ENCODE measurements at regions not wholly inside any gene's neighbourhood (a gene's known extent, or its start where the extent isn't known, plus 50 kb on each side); places are given as distances from the start of the nearest gene placed in this dataset.
A peak's percentile ranks its signal among the peaks of the same experiment; 100 is the strongest.

DNA sequence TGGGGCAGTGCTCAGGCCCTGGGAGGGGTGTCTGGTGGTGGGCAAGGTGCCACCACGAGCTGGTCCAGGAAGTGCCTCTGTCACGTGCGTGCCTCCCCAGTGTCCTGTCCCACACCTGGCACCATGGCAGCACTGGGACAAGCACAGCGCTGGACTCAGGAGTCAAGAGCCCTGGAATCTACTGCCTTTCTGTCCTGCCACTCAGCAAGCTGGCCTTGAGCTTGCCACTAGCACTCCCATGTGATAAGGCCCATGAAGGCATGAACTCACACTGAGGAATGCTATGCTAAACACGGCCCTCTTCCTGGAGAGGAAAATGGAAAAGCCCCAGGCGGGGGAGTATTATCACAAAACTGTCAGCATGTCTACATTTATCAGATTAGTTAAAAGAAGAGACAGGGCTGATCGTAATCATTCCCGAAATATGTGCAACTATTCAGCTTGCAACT, 50.7 kb upstream of the SLC35C1 start:
- 65% methylated on average over 8 of the region's 8 CpGs for WGBS
- TF ChIP-seq SP1 (IDR thresholded peaks at IDR 0.05): no peak
- TF ChIP-seq YY1 (IDR thresholded peaks at IDR 0.05): no peak
- no peak for TF ChIP-seq RXRA (IDR thresholded peaks at IDR 0.05)
- no peak for TF ChIP-seq TAF1 (conservative IDR thresholded peaks at IDR 0.05)
- TF ChIP-seq HNF4A (conservative IDR thresholded peaks at IDR 0.05): no peak
- TF ChIP-seq RAD21 (IDR thresholded peaks at IDR 0.05): no peak
- no peak for TF ChIP-seq JUND (IDR thresholded peaks at IDR 0.05)
- TF ChIP-seq EGR1 (IDR thresholded peaks at IDR 0.05; ENCODE audit: low read depth in 2 of 2): no peak
- no peak for TF ChIP-seq REST (IDR thresholded peaks at IDR 0.05)
- TF ChIP-seq CTCF (IDR thresholded peaks at IDR 0.05; ENCODE audit: low read depth, low read length, missing input control): no peak
- no peak for TF ChIP-seq NR2F2 (IDR thresholded peaks at IDR 0.05)
- no peak for TF ChIP-seq ZBTB33 (IDR thresholded peaks at IDR 0.05)
- TF ChIP-seq GABPA (IDR thresholded peaks at IDR 0.05 in 1 of 2, conservative IDR thresholded peaks at IDR 0.05 in 1 of 2): no peak
- H3K36me3 ChIP-seq (ENCODE audit: control insufficient read depth in 4 of 4, insufficient read depth in 3 of 4, low read depth in 1 of 4, low read length in 3 of 4): no peaks in the 10 kb centered on the region
- no peaks in the 10 kb centered on the region for H3K9me3 ChIP-seq (ENCODE audit: control insufficient read depth in 4 of 4, low read length in 3 of 4)
- no peak overlapping the region for H3K4me3 ChIP-seq (ENCODE audit: low read depth in 1 of 3, low read length in 3 of 3)
- DNase-seq (ENCODE audit: low spot score): no peak
- peak overlapping the region; percentile 5 to 24 for H3K27ac ChIP-seq (ENCODE audit: low read depth in 1 of 2, low read length in 2 of 2)
- H3K9ac ChIP-seq (ENCODE audit: low read depth in 1 of 2, low read length in 2 of 2): no peak overlapping the region
- H3K4me1 ChIP-seq (ENCODE audit: control insufficient read depth in 4 of 4, insufficient read depth in 4 of 4, low read length in 3 of 4): no peaks in the 10 kb centered on the region
- no peaks in the 10 kb centered on the region for H3K27me3 ChIP-seq (ENCODE audit: control insufficient read depth in 4 of 4, insufficient read depth in 4 of 4, low read length in 3 of 4)

DNA sequence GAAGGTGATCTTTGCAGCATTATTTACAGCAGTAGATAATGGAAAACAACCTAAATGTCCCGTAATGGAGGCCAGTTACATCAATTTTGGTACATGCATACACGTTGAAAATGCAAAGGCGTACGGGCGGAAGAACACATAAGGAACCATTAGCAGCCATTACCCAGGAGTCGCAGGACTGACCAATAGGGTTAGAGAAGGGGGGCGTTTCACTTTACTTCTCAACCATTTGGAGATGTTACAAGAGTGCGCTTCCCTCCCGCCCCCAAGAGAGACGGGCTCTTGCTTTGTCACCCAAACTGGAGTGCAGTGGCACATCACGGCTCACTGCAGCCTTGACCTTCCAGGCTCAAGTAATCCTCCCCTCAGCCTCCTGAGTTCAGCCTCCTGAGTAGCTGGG, 52.8 kb upstream of the SLC35C1 start:
- no peaks in the 10 kb centered on the region for H3K4me1 ChIP-seq (ENCODE audit: control insufficient read depth in 4 of 4, insufficient read depth in 4 of 4, low read length in 3 of 4)
- H3K4me3 ChIP-seq (ENCODE audit: low read depth in 1 of 3, low read length in 3 of 3): no peak overlapping the region
- H3K27me3 ChIP-seq (ENCODE audit: control insufficient read depth in 4 of 4, insufficient read depth in 4 of 4, low read length in 3 of 4): no peaks in the 10 kb centered on the region
- H3K36me3 ChIP-seq (ENCODE audit: control insufficient read depth in 4 of 4, insufficient read depth in 3 of 4, low read depth in 1 of 4, low read length in 3 of 4): no peaks in the 10 kb centered on the region
- no peak overlapping the region for H3K27ac ChIP-seq (ENCODE audit: low read depth in 1 of 2, low read length in 2 of 2)
- WGBS: 86% methylated on average over 11 of the region's 11 CpGs
- H3K9me3 ChIP-seq (ENCODE audit: control insufficient read depth in 4 of 4, low read length in 3 of 4): no peaks in the 10 kb centered on the region
- H3K9ac ChIP-seq (ENCODE audit: low read depth in 1 of 2, low read length in 2 of 2): no peak overlapping the region
- TF ChIP-seq HNF4A (conservative IDR thresholded peaks at IDR 0.05): no peak
- TF ChIP-seq EGR1 (IDR thresholded peaks at IDR 0.05; ENCODE audit: low read depth in 2 of 2): no peak
- no peak for TF ChIP-seq RAD21 (IDR thresholded peaks at IDR 0.05)
- no peak for TF ChIP-seq ATF3 (IDR thresholded peaks at IDR 0.05)
- TF ChIP-seq GABPA (IDR thresholded peaks at IDR 0.05 in 1 of 2, conservative IDR thresholded peaks at IDR 0.05 in 1 of 2): no peak
- no peak for TF ChIP-seq YY1 (IDR thresholded peaks at IDR 0.05)
- no peak for TF ChIP-seq REST (IDR thresholded peaks at IDR 0.05)
- TF ChIP-seq NR2F2 (IDR thresholded peaks at IDR 0.05): no peak
- TF ChIP-seq JUND (IDR thresholded peaks at IDR 0.05): no peak
- DNase-seq (ENCODE audit: low spot score): no peak
